EL (cell line): ENCODE measurements at regions not wholly inside any gene's neighbourhood (a gene's known extent, or its start where the extent isn't known, plus 50 kb on each side); places are given as distances from the start of the nearest gene placed in this dataset.
"Not testable (repeated sequence)": the region's sequence is repeated elsewhere in the genome, so short reads cannot be mapped to it uniquely, and the experiment has no call there.

Source experiments
- DNase-seq: peaks from one replicate; pipeline ENCODE4 v3.0.0-alpha.2; 2016

- DNase-seq = no peak
Observed at GRCh38 chr12:97005174-97005573, 98.1 kb downstream of the NEDD1 start.

- no peak for DNase-seq
Observed at GRCh38 chr12:97005646-97006045, 98.6 kb downstream of the NEDD1 start.

- DNase-seq = no peak
Observed at GRCh38 chr12:97006585-97006984, 99.5 kb downstream of the NEDD1 start.

GRCh38 chr12:97016163-97016562 is 109.1 kb downstream of the NEDD1 start:
- DNase-seq = no peak

GRCh38 chr12:97017213-97017612 is 110.2 kb downstream of the NEDD1 start:
- DNase-seq = no peak

GRCh38 chr12:97022536-97023230 is 115.6 kb downstream of the NEDD1 start:
- no peak for DNase-seq

GRCh38 chr12:97024393-97024792 is 117.3 kb downstream of the NEDD1 start:
- no peak for DNase-seq

- no peak for DNase-seq
Observed at GRCh38 chr12:97026901-97027300, 119.8 kb downstream of the NEDD1 start.

GRCh38 chr12:97027482-97027881 is 120.4 kb downstream of the NEDD1 start:
- DNase-seq = no peak

GRCh38 chr12:97038131-97038530 is 131.1 kb downstream of the NEDD1 start:
- no peak for DNase-seq

- DNase-seq = no peak
Observed at GRCh38 chr12:97038834-97039233, 131.8 kb downstream of the NEDD1 start.

- no peak for DNase-seq
Observed at GRCh38 chr12:97046901-97047300, 139.8 kb downstream of the NEDD1 start.

- no peak for DNase-seq
Observed at GRCh38 chr12:97047361-97047760, 140.3 kb downstream of the NEDD1 start.

GRCh38 chr12:97048421-97049035 is 141.5 kb downstream of the NEDD1 start:
- DNase-seq = no peak

GRCh38 chr12:97050509-97050908 is 143.5 kb downstream of the NEDD1 start:
- DNase-seq = no peak

GRCh38 chr12:97051341-97051740 is 144.3 kb downstream of the NEDD1 start:
- DNase-seq = no peak

GRCh38 chr12:97061171-97061570 is 154.1 kb downstream of the NEDD1 start:
- no peak for DNase-seq

GRCh38 chr12:97063292-97063935 is 156.4 kb downstream of the NEDD1 start:
- DNase-seq = no peak

- peak; percentile 1 for DNase-seq
Observed at GRCh38 chr12:97075161-97075933, 168.3 kb downstream of the NEDD1 start.

GRCh38 chr12:97075934-97076630 is 169.0 kb downstream of the NEDD1 start:
- DNase-seq = no peak

GRCh38 chr12:97076912-97077311 is 169.9 kb downstream of the NEDD1 start:
- not testable (repeated sequence) for DNase-seq

- DNase-seq = no peak
Observed at GRCh38 chr12:97082029-97082428, 175.0 kb downstream of the NEDD1 start.

- DNase-seq = no peak
Observed at GRCh38 chr12:97093187-97093683, 186.2 kb downstream of the NEDD1 start.
